ENCODE measurements at regions not wholly inside any gene's neighbourhood (a gene's known extent, or its start where the extent isn't known, plus 50 kb on each side); places are given as distances from the start of the nearest gene placed in this dataset.

- TF ChIP-seq POLR2A (IDR thresholded peaks at IDR 0.05; ENCODE audit: low read depth, low read length) (no peak), POLR2AphosphoS5 (IDR thresholded peaks at IDR 0.05; ENCODE audit: low read depth, low read length) (no peak)
These were observed 235.0 kb upstream of the DCN start for GRCh38 chr12:91417650-91418049.

All from GM12891 (cell line).